ENCODE measurements at regions not wholly inside any gene's neighbourhood (a gene's known extent, or its start where the extent isn't known, plus 50 kb on each side); places are given as distances from the start of the nearest gene placed in this dataset.

- TF ChIP-seq CTCF (conservative IDR thresholded peaks at IDR 0.05; ENCODE audit: low read depth in 2 of 2): no peak
- TF ChIP-seq EZH2phosphoT487 (IDR thresholded peaks at IDR 0.05; ENCODE audit: unreplicated experiment): no peak
- TF ChIP-seq ZNF462 (CRISPR knock-in tag; IDR thresholded peaks at IDR 0.05): no peak
Observed at GRCh38 chr18:76056471-76057110, 438.5 kb downstream of the ZNF516 start.

All from GM23338 (cell line).